ENCODE measurements at regions not wholly inside any gene's neighbourhood (a gene's known extent, or its start where the extent isn't known, plus 50 kb on each side); places are given as distances from the start of the nearest gene placed in this dataset.

- Histone ChIP-seq H3K9me3 (no peaks in the 10 kb centered on the region), H3K36me3 (no peaks in the 10 kb centered on the region), H3K27ac (no peak overlapping the region), H3K27me3 (no peaks in the 10 kb centered on the region), H3K4me1 (no peaks in the 10 kb centered on the region), H3K4me3 (no peak overlapping the region)
- no peak for DNase-seq (ENCODE audit: extremely low spot score in 2 of 2)
- intact Hi-C loops (cut with DNase I), result no loop called here
- TF ChIP-seq POLR2A (IDR thresholded peaks at IDR 0.05), result no peak
- no peak for TF ChIP-seq CTCF (IDR thresholded peaks at IDR 0.05)
- TF ChIP-seq POLR2AphosphoS5 (IDR thresholded peaks at IDR 0.05; ENCODE audit: insufficient read depth in 1 of 2, low read depth in 1 of 2), result no peak
These were observed 52.3 kb upstream of the SIPA1L2 start for GRCh38 chr1:232682248-232682647.

- no peaks in the 10 kb centered on the region for H3K36me3 ChIP-seq
- no peak overlapping the region for H3K27ac ChIP-seq
- intact Hi-C loops (cut with DNase I), result no loop called here
- H3K4me3 ChIP-seq, result no peak overlapping the region
- no peaks in the 10 kb centered on the region for H3K27me3 ChIP-seq
- DNase-seq (ENCODE audit: extremely low spot score in 2 of 2), result no peak
- H3K9me3 ChIP-seq, result no peaks in the 10 kb centered on the region
- no peaks in the 10 kb centered on the region for H3K4me1 ChIP-seq
- TF ChIP-seq POLR2AphosphoS5 (IDR thresholded peaks at IDR 0.05; ENCODE audit: insufficient read depth in 1 of 2, low read depth in 1 of 2) (no peak), CTCF (IDR thresholded peaks at IDR 0.05) (no peak), POLR2A (IDR thresholded peaks at IDR 0.05) (no peak)
These were observed 54.6 kb upstream of the SIPA1L2 start for GRCh38 chr1:232684371-232685105.

GRCh38 chr1:232686346-232686745, 56.4 kb upstream of the SIPA1L2 start:
- Histone ChIP-seq H3K36me3 (no peaks in the 10 kb centered on the region), H3K4me1 (no peaks in the 10 kb centered on the region), H3K4me3 (no peak overlapping the region), H3K27me3 (no peaks in the 10 kb centered on the region), H3K9me3 (no peaks in the 10 kb centered on the region), H3K27ac (no peak overlapping the region)
- intact Hi-C loops (cut with DNase I), result no loop called here
- TF ChIP-seq CTCF (IDR thresholded peaks at IDR 0.05) (no peak), POLR2A (IDR thresholded peaks at IDR 0.05) (no peak), POLR2AphosphoS5 (IDR thresholded peaks at IDR 0.05; ENCODE audit: insufficient read depth in 1 of 2, low read depth in 1 of 2) (no peak)
- no peak for DNase-seq (ENCODE audit: extremely low spot score in 2 of 2)

GRCh38 chr1:232687304-232687703, 57.4 kb upstream of the SIPA1L2 start:
- H3K27me3 ChIP-seq, result no peaks in the 10 kb centered on the region
- H3K4me1 ChIP-seq, result no peaks in the 10 kb centered on the region
- intact Hi-C loops (cut with DNase I), result no loop called here
- TF ChIP-seq CTCF (IDR thresholded peaks at IDR 0.05) (no peak), POLR2AphosphoS5 (IDR thresholded peaks at IDR 0.05; ENCODE audit: insufficient read depth in 1 of 2, low read depth in 1 of 2) (no peak), POLR2A (IDR thresholded peaks at IDR 0.05) (no peak)
- no peak for DNase-seq (ENCODE audit: extremely low spot score in 2 of 2)
- no peaks in the 10 kb centered on the region for H3K36me3 ChIP-seq
- no peaks in the 10 kb centered on the region for H3K9me3 ChIP-seq
- no peak overlapping the region for H3K27ac ChIP-seq
- H3K4me3 ChIP-seq, result no peak overlapping the region

- Histone ChIP-seq H3K27me3 (no peaks in the 10 kb centered on the region), H3K4me1 (no peaks in the 10 kb centered on the region), H3K4me3 (no peak overlapping the region), H3K27ac (no peak overlapping the region), H3K9me3 (no peaks in the 10 kb centered on the region), H3K36me3 (no peaks in the 10 kb centered on the region)
- intact Hi-C loops (cut with DNase I), result no loop called here
- TF ChIP-seq POLR2AphosphoS5 (IDR thresholded peaks at IDR 0.05; ENCODE audit: insufficient read depth in 1 of 2, low read depth in 1 of 2) (no peak), CTCF (IDR thresholded peaks at IDR 0.05) (no peak), POLR2A (IDR thresholded peaks at IDR 0.05) (no peak)
- DNase-seq (ENCODE audit: extremely low spot score in 2 of 2), result no peak
These were observed 57.8 kb upstream of the SIPA1L2 start for GRCh38 chr1:232687728-232688127.

All from vagina (tissue), 2 donors.